C4-2B (cell line): ENCODE measurements at regions not wholly inside any gene's neighbourhood (a gene's known extent, or its start where the extent isn't known, plus 50 kb on each side); places are given as distances from the start of the nearest gene placed in this dataset.

ENCODE experiments used
- H3K27ac ChIP-seq: fragments of 450-650 bp; 2 replicates; pipeline ENCODE4 v1.5.1; 2017
- CTCF ChIP-seq: fragments of 450-650 bp; conservative IDR thresholded peaks from 2 replicates; pipeline ENCODE4 v1.5.1; 2017; ENCODE audit warnings: mild to moderate bottlenecking
- ZFX ChIP-seq: fragments of 450-650 bp; IDR thresholded peaks from 2 replicates; pipeline ENCODE4 v1.6.1; 2017

GRCh38 chr14:25239170-25239569, 189.2 kb upstream of the STXBP6 start:
- no peak for TF ChIP-seq ZFX
- no peak for TF ChIP-seq CTCF
- H3K27ac ChIP-seq, result no peak overlapping the region

- no peak overlapping the region for H3K27ac ChIP-seq
- TF ChIP-seq ZFX, result no peak
- peak; percentile 55 for TF ChIP-seq CTCF
Observed at GRCh38 chr14:25237845-25238244, 187.9 kb upstream of the STXBP6 start.

GRCh38 chr14:25233613-25234012, 183.7 kb upstream of the STXBP6 start:
- H3K27ac ChIP-seq, result no peak overlapping the region
- TF ChIP-seq CTCF, result no peak
- TF ChIP-seq ZFX, result no peak

GRCh38 chr14:25231004-25231403, 181.1 kb upstream of the STXBP6 start:
- H3K27ac ChIP-seq, result no peak overlapping the region
- no peak for TF ChIP-seq CTCF
- TF ChIP-seq ZFX, result no peak

GRCh38 chr14:25226214-25226613, 176.3 kb upstream of the STXBP6 start:
- no peak overlapping the region for H3K27ac ChIP-seq
- TF ChIP-seq ZFX (no peak), CTCF (no peak)

GRCh38 chr14:25222256-25222655, 172.3 kb upstream of the STXBP6 start:
- H3K27ac ChIP-seq, result no peak overlapping the region
- TF ChIP-seq CTCF (no peak), ZFX (no peak)

- no peak for TF ChIP-seq ZFX
- no peak for TF ChIP-seq CTCF
- no peak overlapping the region for H3K27ac ChIP-seq
Observed at GRCh38 chr14:25220514-25220913, 170.6 kb upstream of the STXBP6 start.
